ENCODE measurements at regions not wholly inside any gene's neighbourhood (a gene's known extent, or its start where the extent isn't known, plus 50 kb on each side); places are given as distances from the start of the nearest gene placed in this dataset.
"Not testable (repeated sequence)": the region's sequence is repeated elsewhere in the genome, so short reads cannot be mapped to it uniquely, and the experiment has no call there.

GRCh38 chr21:36245649-36246048 is 74.3 kb upstream of the MORC3 start:
- intact Hi-C loops (cut with DNase I), result no loop called here
- DNase-seq, result peak in 1 of 10 donors; percentile 44

- intact Hi-C loops (cut with DNase I), result no loop called here
- DNase-seq, result peak in 1 of 10 donors; percentile 67
These were observed 73.8 kb upstream of the MORC3 start for GRCh38 chr21:36246080-36246631.

DNA sequence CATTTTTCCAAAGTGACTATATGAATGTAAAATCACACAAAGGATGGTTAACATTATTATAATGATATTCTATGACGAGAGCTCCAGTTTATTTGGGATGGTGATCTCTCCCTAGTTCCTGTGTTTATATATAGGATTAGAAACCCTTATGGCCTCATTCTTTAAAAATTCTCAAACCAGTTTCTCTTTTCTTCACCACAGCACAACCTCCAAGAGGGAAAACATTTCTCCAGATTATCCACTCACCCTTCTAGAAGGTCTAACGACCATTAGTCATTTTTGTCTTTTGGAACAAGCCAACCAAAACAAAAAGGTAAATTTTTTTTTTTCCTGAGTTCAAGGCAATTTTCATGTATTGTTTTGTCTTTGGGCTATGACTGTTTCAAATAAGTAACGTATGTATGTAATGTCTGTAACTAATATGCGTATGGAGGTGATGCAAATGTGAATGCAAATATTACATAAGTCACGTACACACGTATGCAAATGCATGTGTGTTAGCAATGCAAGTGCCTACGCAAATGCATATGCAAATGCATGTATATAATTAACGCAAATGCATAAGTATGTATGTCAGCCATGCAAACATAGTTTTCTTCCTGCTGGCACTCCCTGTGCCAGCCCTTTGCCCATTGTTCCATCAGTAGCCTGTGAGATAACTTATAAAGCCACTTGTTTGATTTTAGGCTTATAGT is 72.5 kb upstream of the MORC3 start:
- DNase-seq, result no peak
- intact Hi-C loops (cut with DNase I), result no loop called here

DNA sequence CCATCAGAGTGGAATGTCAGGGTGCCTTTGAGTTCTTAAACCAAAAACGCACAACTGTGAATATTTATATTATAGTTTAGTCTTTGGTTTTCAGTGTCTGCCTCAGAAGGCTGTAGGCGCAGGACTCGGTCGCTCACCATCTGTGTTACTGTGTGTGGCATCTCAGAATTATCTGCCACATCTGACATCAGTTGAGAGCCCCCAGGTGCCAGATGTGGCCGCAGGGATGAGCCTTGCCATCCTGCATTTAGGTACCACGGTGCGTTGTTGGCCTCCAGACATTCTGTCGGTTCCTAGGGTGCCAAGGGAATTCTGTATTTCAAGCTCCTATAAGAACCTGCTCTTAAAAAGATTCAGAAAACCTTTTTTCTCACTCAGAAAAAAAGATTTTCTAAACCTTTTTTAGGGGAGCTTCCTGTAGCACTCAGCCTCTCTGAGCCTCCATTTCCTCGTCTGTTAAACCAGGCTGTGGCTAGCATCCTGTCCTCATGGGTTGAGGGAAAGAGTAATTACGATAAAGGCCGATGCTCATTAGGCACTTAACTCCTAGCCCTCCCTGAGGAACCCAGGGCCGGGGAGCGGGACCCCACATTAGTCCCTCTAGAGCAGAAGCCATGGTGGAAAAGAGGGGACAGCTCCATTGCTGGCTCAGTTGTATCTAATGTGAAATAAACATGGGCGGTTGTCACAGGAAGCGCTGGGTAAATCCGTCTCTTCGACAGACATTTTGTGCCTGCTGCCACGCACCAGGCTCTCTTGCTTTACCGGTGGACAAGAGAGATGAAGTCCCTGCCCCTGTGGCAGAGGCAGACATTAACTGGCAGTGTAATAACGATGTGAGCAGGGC is 70.2 kb upstream of the MORC3 start:
- intact Hi-C loops (cut with DNase I), result no loop called here

GRCh38 chr21:36250423-36251075 is 69.4 kb upstream of the MORC3 start:
- intact Hi-C loops (cut with DNase I), result no loop called here
- DNase-seq, result peak in 1 of 10 donors; percentile 73

More for the DNA sequence above, 70.2 kb upstream of the MORC3 start:
- peak in 1 of 10 donors; percentile 69 for DNase-seq

- intact Hi-C loops (cut with DNase I), result no loop called here
- peak in 1 of 10 donors; percentile 8 for DNase-seq
These were observed 65.7 kb upstream of the MORC3 start for GRCh38 chr21:36254106-36254941.

GRCh38 chr21:36255663-36256062 is 64.3 kb upstream of the MORC3 start:
- intact Hi-C loops (cut with DNase I), result no loop called here
- peak in 1 of 10 donors; percentile 40 for DNase-seq

- intact Hi-C loops (cut with DNase I), result no loop called here
- no peak for DNase-seq
These were observed 62.3 kb upstream of the MORC3 start for GRCh38 chr21:36257657-36258056.

GRCh38 chr21:36260030-36260787 is 59.8 kb upstream of the MORC3 start:
- DNase-seq, result peak in 2 of 10 donors; percentile 12 to 19
- intact Hi-C loops (cut with DNase I), result loop anchor here (10.0 kb wide), 1 partner anchor 65 kb away; the partner anchor contains the start of gene MORC3

DNA sequence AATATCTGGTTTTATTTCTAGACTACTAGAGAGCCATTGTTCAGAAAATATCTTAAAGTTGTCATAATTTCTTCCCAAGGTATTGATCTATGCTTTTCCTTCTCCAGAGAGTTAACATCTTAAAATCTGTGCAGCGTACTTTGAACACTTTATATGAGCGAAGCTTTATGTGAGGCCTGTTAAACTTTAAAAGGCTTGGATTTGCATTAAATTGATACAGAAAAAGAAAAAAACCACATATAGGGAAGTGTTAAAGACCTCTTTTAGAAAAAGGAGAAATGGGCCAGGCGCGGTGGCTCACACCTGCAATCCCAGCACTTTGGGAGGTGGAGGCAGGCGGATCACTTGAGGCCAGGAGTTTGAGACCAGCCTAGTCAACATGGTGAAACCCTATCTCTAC is 59.2 kb upstream of the MORC3 start:
- DNase-seq, result no peak
- intact Hi-C loops (cut with DNase I), result loop anchor here (10.0 kb wide), 1 partner anchor 64 kb away; the partner anchor contains the start of gene MORC3

DNA sequence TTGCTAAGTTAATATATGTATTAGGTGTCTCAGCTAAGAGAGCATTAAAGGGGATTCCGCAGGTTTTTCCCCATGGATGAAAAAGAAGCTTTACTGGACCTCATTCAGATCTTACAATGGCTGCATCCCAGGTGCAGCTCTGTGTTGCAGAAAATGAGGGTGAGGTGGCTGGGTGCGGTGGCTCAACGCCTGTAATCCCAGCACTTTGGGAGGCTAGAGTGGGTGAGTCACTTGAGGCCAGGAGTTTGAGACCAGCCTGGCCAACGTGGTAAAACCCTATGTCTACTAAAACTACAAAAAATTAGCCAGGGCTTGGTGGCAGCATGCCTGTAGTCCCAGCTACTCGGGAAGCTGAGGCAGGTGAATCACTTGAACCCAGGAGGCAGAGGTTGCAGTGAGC is 58.5 kb upstream of the MORC3 start:
- DNase-seq, result no peak
- intact Hi-C loops (cut with DNase I), result loop anchor here (10.0 kb wide), 1 partner anchor 63 kb away; the partner anchor contains the start of gene MORC3

DNA sequence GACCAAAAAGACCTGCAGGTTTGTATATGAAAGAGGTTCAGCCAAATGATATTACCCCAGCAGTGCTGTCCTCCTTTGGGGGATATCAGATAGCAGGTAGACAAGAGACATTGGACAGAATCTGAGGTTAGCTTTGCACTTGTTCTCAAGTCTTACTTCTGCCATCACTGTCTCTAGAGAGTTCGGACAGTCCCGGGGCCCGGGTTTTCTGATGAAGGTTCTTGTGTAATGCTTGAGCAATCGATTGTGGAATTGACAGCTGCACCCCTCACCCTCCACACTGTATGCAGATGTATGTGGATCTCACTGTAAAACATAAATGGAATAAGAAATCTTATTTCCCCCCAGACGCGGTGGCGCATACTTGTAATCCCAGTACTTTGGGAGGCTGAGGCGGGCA is 56.2 kb upstream of the MORC3 start:
- peak in 1 of 10 donors; percentile 8 for DNase-seq
- intact Hi-C loops (cut with DNase I), result loop anchor here (10.0 kb wide), 1 partner anchor 61 kb away; the partner anchor contains the start of gene MORC3

DNA sequence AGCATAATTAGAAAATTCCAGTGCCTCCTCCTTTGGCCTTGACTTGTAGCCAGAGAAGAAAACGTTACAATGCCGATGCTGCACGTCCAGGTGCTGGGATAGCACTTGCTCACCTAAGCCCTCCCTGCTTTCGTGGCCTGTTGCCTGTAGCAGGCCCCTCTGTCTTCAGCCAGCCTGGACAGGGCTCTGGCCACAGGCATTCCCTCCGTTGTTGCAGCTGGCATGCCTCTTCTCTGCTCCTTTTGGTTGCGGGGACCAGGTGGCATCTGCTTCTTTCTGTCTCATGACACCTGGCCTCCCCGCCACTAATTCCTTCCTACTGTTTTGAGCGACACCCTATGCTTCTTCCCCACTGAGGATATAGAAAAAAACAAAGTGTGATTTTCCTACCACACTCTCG is 54.6 kb upstream of the MORC3 start:
- intact Hi-C loops (cut with DNase I), result loop anchor here (10.0 kb wide), 1 partner anchor 59 kb away; the partner anchor contains the start of gene MORC3

DNA sequence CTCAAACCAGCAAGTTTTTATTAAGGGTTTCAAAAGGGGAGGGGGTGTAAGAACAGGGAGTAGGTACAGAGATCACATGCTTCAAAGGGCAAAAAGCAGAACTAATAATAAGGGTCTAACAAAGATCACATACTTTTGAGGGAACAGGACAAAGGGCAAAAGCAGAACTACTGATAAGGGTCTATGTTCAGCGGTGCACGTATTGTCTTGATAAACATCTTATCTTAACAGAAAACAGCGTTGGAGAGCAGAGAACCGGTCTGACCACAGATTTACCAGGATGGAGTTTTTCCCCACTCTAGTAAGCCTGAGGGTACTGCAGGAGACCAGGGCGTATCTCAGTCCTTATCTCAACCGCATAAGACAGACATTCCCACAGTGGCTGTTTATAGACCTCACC is 52.2 kb upstream of the MORC3 start:
- intact Hi-C loops (cut with DNase I), result loop anchor here (10.0 kb wide), 1 partner anchor 57 kb away; the partner anchor contains the start of gene MORC3
- DNase-seq, result not testable (repeated sequence)

More for the DNA sequence above, 54.6 kb upstream of the MORC3 start:
- peak in 1 of 10 donors; percentile 66 for DNase-seq

DNA sequence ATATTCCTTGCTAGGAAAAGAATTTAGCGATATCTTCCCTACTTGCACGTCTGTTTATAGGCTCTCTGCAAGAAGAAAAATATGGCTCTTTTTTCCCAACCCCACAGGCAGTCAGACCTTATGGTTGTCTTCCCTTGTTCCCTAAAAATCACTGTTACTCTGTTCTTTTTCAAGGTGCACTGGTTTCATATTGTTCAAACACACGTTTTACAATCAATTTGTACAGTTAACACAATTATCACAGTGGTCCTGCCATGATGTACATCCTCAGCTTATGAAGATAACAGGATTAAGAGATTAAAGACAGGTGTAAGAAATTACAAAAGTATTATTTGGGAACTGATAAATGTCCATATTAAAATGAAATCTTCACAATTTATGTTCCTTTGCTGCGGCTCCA is 51.7 kb upstream of the MORC3 start:
- not testable (repeated sequence) for DNase-seq
- intact Hi-C loops (cut with DNase I), result loop anchor here (10.0 kb wide), 1 partner anchor 57 kb away; the partner anchor contains the start of gene MORC3
